OCI-LY1 (cell line): ENCODE measurements at regions not wholly inside any gene's neighbourhood (a gene's known extent, or its start where the extent isn't known, plus 50 kb on each side); places are given as distances from the start of the nearest gene placed in this dataset.

Source experiments
- H2AFZ ChIP-seq: fragments of 200-600 bp; sonication (generic), shearing (Covaris generic); 2 replicates; pipeline ENCODE4 v1.6.0; 2014; ENCODE audit warnings: antibody characterized with exemption, mild to moderate bottlenecking, low read length
- H3F3A ChIP-seq: fragments of 200-600 bp; sonication (generic), shearing (Covaris generic); 2 replicates; pipeline ENCODE4 v1.6.0; 2014; ENCODE audit warnings: mild to moderate bottlenecking, antibody characterized with exemption, low read length, moderate library complexity; ENCODE audit not compliant: insufficient read depth
- H3K27ac ChIP-seq: fragments of 200-600 bp; sonication (generic); 2 replicates; pipeline ENCODE4 v1.5.1; 2014; ENCODE audit warnings: low read length, mixed run types, mild to moderate bottlenecking, low read depth; ENCODE audit not compliant: poor library complexity, severe bottlenecking
- H3K27me3 ChIP-seq: fragments of 200-600 bp; sonication (generic); 2 replicates; pipeline ENCODE4 v1.6.0; 2014; ENCODE audit warnings: antibody characterized with exemption, mild to moderate bottlenecking, low read length, moderate library complexity; ENCODE audit not compliant: insufficient read depth
- H3K36me3 ChIP-seq: fragments of 200-600 bp; sonication (generic); 2 replicates; pipeline ENCODE4 v1.6.1; 2014; ENCODE audit warnings: mild to moderate bottlenecking, antibody characterized with exemption, low read length, moderate library complexity, mixed read lengths; ENCODE audit not compliant: insufficient read depth
- H3K4me1 ChIP-seq: fragments of 200-600 bp; sonication (generic); 2 replicates; pipeline ENCODE4 v1.5.1; 2014; ENCODE audit warnings: mild to moderate bottlenecking, low read length, moderate library complexity; ENCODE audit not compliant: insufficient read depth, severe bottlenecking
- H3K4me2 ChIP-seq: fragments of 200-600 bp; sonication (generic), shearing (Covaris generic); 2 replicates; pipeline ENCODE4 v1.6.1; 2014; ENCODE audit warnings: low read length
- H3K4me3 ChIP-seq: fragments of 200-600 bp; sonication (generic); 2 replicates; pipeline ENCODE4 v1.5.1; 2014; ENCODE audit warnings: low read length, low read depth, mild to moderate bottlenecking, mixed read lengths; ENCODE audit not compliant: poor library complexity, severe bottlenecking
- H3K79me2 ChIP-seq: fragments of 200-600 bp; shearing (Covaris generic); 2 replicates; pipeline ENCODE4 v1.6.1; 2016; ENCODE audit warnings: mixed run types, low read length, mixed read lengths; ENCODE audit not compliant: insufficient read depth
- H3K9ac ChIP-seq: fragments of 200-600 bp; sonication (generic), shearing (Covaris generic); 2 replicates; pipeline ENCODE4 v1.6.1; 2014; ENCODE audit warnings: mild to moderate bottlenecking, low read length, mixed read lengths
- H3K9me2 ChIP-seq: fragments of 200-600 bp; sonication (generic), shearing (Covaris generic); 2 replicates; pipeline ENCODE4 v1.6.1; 2014; ENCODE audit warnings: low read depth, mild to moderate bottlenecking, low read length, mixed read lengths
- H3K9me3 ChIP-seq: fragments of 200-600 bp; shearing (Covaris generic); 2 replicates; pipeline ENCODE4 v1.6.1; 2014; ENCODE audit warnings: low read length, mixed read lengths
- H4K20me1 ChIP-seq: fragments of 200-600 bp; sonication (generic), shearing (Covaris generic); 2 replicates; pipeline ENCODE4 v1.6.0; 2016; ENCODE audit warnings: mild to moderate bottlenecking, low read length; ENCODE audit not compliant: insufficient read depth
- EZH2 ChIP-seq: fragments of 200-600 bp; sonication (generic), shearing (Covaris generic); IDR thresholded peaks from 2 replicates; pipeline ENCODE4 v1.8.0; 2017; ENCODE audit warnings: borderline replicate concordance, mixed run types, mild to moderate bottlenecking, antibody characterized with exemption, low read length, moderate library complexity, mixed read lengths
- TF ChIP-seq, protein P1 (sequence below): fragments of 200-600 bp; sonication (generic), shearing (Covaris generic); IDR thresholded peaks from 2 replicates; pipeline ENCODE4 v1.5.1; 2017; ENCODE audit warnings: mild to moderate bottlenecking, antibody characterized with exemption, low read length, moderate library complexity, mixed read lengths

DNA sequence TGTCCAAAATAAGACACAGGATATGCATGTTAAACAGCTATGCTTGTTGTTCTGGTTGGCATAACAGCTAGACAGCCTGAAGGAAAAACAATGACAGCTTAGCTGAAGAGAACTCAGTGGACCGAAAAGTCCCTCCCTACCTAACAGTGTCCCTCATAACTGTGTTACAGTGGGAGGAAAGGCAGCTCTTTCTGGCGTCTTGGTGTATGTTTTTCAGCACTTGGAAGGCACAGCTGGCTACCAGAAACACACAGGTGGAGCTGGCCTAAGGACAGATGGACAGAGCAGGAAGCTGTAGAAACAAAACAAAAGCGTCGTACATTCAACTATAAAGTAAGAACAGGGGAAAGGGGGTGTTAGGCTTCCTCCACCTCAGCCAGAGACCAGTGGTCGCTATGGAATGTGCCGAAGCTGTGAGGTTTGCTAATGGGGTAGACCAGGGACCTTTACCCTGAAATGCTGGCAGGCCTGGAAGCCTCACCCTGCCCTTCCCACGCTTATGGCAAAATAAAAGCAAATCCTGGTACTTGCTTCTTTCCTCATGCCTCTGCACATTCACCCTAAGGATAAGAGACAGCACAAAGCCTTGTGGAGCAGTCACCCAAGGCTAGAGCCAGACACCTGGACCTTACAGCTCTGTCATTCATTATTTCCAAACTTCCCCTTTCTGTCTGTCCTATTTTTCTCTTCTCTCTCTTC, 103.5 kb upstream of the TRIB2 start:
- peak overlapping the region; percentile 87 for H3K27ac ChIP-seq
- H3K36me3 ChIP-seq: no peaks in the 10 kb centered on the region
- peak overlapping the region; percentile 55; the same call in 1 of the 2 replicates for H3K9ac ChIP-seq
- peak overlapping the region; percentile 65 for H3K4me2 ChIP-seq
- no peaks in the 10 kb centered on the region for H4K20me1 ChIP-seq
- peaks cover 48% of the 10 kb centered on the region for H3K4me1 ChIP-seq
- no peaks in the 10 kb centered on the region for H3K79me2 ChIP-seq
- H2AFZ ChIP-seq: 0 out of 2 replicates have a peak overlapping the region, but pooled peaks have one; percentile 2
- no peaks in the 10 kb centered on the region for H3K9me2 ChIP-seq
- peak overlapping the region; percentile 43 for H3K4me3 ChIP-seq
- H3F3A ChIP-seq: no peaks in the 10 kb centered on the region
- H3K9me3 ChIP-seq: no peaks in the 10 kb centered on the region
- no peaks in the 10 kb centered on the region for H3K27me3 ChIP-seq
- no peak for TF ChIP-seq EZH2
- TF ChIP-seq, protein P1, sequence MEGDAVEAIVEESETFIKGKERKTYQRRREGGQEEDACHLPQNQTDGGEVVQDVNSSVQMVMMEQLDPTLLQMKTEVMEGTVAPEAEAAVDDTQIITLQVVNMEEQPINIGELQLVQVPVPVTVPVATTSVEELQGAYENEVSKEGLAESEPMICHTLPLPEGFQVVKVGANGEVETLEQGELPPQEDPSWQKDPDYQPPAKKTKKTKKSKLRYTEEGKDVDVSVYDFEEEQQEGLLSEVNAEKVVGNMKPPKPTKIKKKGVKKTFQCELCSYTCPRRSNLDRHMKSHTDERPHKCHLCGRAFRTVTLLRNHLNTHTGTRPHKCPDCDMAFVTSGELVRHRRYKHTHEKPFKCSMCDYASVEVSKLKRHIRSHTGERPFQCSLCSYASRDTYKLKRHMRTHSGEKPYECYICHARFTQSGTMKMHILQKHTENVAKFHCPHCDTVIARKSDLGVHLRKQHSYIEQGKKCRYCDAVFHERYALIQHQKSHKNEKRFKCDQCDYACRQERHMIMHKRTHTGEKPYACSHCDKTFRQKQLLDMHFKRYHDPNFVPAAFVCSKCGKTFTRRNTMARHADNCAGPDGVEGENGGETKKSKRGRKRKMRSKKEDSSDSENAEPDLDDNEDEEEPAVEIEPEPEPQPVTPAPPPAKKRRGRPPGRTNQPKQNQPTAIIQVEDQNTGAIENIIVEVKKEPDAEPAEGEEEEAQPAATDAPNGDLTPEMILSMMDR: no peak

DNA sequence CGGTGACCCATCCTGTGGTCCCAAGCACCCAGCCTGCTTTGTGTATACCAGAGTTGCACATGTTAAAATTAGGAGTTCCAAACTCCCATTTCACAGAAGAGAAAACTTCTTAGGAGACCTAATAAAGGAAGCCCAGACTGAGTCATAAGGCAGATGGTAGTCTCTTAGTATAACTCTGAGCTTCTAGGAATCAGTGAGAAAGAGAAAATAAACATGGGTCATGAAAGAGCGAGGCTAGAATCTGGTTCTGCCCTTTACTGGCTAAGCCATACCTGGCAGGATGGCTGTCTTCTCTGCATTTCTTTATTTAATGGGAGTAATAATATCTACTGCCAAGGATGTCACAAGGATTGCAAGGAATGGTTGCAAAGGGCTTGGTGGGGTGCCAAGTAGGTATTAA, 101.2 kb upstream of the TRIB2 start:
- Histone ChIP-seq H3K36me3 (no peaks in the 10 kb centered on the region), H3K79me2 (no peaks in the 10 kb centered on the region), H3K27ac (no peak overlapping the region), H3K9ac (no peak overlapping the region), H3K9me2 (no peaks in the 10 kb centered on the region), H3K4me1 (peaks cover 48% of the 10 kb centered on the region), H3F3A (no peaks in the 10 kb centered on the region), H3K9me3 (no peaks in the 10 kb centered on the region), H3K27me3 (no peaks in the 10 kb centered on the region), H2AFZ (no peak overlapping the region), H3K4me2 (no peak overlapping the region), H4K20me1 (no peaks in the 10 kb centered on the region), H3K4me3 (no peak overlapping the region)
- TF ChIP-seq, protein P1: no peak
- TF ChIP-seq EZH2: no peak

DNA sequence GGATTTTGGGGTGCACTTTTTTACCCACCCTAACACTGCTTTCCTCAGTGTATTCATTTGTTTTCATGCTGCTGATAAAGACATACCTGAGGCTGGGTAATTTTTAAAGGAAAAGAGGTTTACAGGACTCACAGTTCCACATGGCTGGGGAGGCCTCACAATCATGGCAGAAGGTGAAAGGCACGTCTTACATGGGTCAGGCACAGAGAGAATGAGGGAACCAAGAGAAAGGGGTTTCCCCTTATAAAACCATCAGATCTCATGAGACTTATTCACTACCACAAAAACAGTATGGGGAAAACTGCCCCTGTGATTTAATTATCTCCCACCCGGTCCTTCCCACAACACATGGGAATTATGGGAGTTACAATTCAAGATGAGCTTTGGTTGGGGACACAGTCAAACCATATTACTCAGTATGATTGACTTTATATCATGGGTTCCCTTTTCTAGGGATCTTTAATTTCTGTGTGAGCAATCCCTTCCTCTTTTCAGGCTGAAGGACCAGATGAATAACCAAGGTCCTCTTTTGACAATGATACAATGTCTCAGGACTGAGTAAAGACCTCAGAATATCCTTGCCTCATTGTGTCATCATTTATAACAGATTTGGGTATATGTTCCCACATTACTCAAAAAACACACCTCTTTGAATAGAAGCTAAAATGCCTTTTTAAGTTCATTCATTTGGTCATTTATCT, 100.1 kb upstream of the TRIB2 start:
- H3K4me2 ChIP-seq: no peak overlapping the region
- H3K9me2 ChIP-seq: no peaks in the 10 kb centered on the region
- no peak overlapping the region for H3K4me3 ChIP-seq
- TF ChIP-seq, protein P1: no peak
- TF ChIP-seq EZH2: no peak
- no peaks in the 10 kb centered on the region for H3K9me3 ChIP-seq
- peaks cover 46% of the 10 kb centered on the region for H3K4me1 ChIP-seq
- H2AFZ ChIP-seq: no peak overlapping the region
- no peaks in the 10 kb centered on the region for H4K20me1 ChIP-seq
- H3K27me3 ChIP-seq: no peaks in the 10 kb centered on the region
- H3K27ac ChIP-seq: no peak overlapping the region
- H3F3A ChIP-seq: no peaks in the 10 kb centered on the region
- H3K9ac ChIP-seq: no peak overlapping the region
- H3K79me2 ChIP-seq: no peaks in the 10 kb centered on the region
- no peaks in the 10 kb centered on the region for H3K36me3 ChIP-seq
